ENCODE measurements at regions not wholly inside any gene's neighbourhood (a gene's known extent, or its start where the extent isn't known, plus 50 kb on each side); places are given as distances from the start of the nearest gene placed in this dataset.

GRCh38 chr4:3670521-3671519 is 95.4 kb upstream of the ADRA2C start:
- DNase-seq (ENCODE audit: low read depth, low spot score) = no peak

DNA sequence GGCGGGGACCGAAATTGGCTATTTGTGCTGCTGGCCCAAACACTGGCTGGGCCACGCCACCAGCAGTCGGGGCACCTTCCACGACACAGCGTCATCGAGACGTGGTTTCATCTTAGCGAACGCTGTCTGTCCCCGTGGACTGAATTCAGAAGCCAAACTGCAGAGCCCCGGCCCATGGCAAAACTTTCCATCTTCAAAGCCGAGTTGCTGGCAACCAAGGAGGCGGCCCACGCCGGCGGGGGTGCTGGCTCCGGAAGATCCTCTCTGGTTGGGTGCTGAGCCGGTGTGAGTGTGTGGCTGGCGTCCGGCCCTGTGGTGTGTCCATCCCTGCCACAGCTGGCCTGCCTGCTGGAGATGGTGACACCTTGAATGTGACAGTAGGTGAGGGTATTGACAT is 96.6 kb upstream of the ADRA2C start:
- DNase-seq (ENCODE audit: low read depth, low spot score) = no peak

- no peak for DNase-seq (ENCODE audit: low read depth, low spot score)
Measured at GRCh38 chr4:3668825-3669552, 97.2 kb upstream of the ADRA2C start.

- no peak for DNase-seq (ENCODE audit: low read depth, low spot score)
Measured at GRCh38 chr4:3667258-3667657, 98.9 kb upstream of the ADRA2C start.

DNA sequence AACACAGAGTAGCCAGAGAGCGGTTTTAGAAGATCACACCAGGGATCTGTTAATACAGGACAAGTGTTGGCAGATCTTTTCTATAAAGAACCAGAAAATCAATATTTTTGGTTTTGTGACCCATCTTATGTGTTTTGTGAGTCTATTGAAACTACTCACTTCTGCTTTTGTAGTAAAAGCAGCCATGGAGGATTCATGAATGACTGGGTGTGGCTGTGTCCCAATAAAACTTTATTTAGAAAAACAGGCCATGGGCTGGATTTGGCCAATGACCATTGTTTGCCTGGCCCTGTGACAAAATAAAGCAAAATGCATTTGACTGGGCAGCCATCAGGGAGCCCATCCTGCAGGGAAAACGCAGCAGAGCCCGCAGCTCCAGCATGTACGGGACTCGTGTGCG is 99.9 kb upstream of the ADRA2C start:
- no peak for DNase-seq (ENCODE audit: low read depth, low spot score)

- DNase-seq (ENCODE audit: low read depth, low spot score) = no peak
Measured at GRCh38 chr4:3665360-3665891, 100.8 kb upstream of the ADRA2C start.

GRCh38 chr4:3663791-3664190 is 102.4 kb upstream of the ADRA2C start:
- no peak for DNase-seq (ENCODE audit: low read depth, low spot score)

DNA sequence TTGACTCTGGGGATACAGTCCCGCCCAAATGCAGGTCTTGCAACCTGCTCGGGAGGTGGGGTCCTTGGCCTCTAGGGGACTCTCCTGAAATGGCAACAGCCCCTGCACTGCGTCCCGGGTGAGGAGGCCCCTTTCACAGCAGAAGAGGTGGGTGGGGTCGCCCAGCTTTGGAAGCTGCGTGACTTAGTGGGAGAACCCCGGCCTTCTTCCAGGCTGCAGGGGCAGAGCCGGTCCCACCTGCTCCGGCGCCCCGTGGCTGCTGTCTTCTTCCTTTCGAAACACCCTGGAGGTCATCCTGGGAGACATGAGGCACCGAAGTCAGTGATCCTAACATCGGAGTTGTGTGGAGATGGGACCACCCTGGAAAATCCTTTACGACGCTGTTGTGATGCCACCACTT is 103.7 kb upstream of the ADRA2C start:
- no peak for DNase-seq (ENCODE audit: low read depth, low spot score)

DNA sequence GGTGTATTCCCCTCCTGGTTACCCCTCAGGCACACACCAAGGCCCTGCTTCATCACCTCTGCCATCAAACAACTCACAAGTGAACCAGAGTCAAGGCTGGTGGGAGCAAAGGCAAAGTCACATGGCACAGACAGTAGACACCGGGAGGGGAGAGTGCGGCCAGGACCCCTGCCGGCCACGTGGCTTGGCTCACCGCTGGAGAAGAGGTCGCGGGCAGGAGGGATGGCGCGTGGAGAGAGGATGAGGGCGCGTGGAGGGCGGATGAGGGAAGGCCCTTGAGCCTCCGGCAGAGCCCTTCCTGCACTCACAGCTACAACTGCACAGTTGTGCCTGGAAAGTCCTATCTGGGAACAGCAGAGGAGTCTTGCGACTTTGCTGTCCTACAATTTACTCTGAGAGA is 104.2 kb upstream of the ADRA2C start:
- DNase-seq (ENCODE audit: low read depth, low spot score) = no peak

GRCh38 chr4:3660928-3661515 is 105.2 kb upstream of the ADRA2C start:
- no peak for DNase-seq (ENCODE audit: low read depth, low spot score)

DNA sequence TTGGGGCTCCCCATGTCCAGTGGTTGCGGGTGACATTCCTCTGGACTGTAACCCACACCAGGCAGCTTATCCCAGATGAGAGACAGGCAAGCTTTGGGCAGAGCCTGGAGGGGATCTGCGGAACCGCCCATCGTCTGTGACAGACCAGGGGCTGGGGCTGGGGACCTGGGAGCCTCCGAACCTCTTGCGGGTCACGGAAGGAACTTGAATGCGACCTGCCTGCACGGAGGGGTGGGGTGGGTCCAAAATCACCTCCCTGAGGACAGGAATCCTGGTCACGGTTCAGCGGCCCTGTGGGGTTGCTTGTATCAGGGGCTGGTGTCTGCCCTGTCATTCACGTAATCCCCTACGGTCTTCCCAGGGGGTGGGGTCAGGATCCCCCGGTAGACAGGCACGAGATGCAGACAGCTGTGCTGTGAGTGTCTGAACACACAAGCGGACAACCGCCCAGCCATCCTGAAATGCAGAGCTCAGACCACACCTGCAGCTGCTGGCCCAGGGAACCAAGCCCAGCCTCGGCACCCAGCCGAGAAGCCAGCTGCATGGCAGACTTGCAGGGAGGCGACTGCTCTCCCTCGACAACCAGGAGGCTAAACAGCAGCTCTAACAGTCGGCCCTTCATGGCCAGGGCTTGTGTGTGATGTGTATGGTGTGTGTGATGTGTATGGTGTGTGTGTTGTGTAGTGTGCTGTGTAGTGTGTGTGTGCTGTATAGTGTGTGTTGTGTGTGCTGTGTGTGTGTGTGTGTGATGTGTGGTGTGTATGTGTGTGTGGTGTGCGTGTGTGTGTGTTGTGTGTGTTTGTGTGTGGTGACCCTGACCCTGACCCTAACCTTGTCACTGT is 105.9 kb upstream of the ADRA2C start:
- DNase-seq (ENCODE audit: low read depth, low spot score) = no peak

DNA sequence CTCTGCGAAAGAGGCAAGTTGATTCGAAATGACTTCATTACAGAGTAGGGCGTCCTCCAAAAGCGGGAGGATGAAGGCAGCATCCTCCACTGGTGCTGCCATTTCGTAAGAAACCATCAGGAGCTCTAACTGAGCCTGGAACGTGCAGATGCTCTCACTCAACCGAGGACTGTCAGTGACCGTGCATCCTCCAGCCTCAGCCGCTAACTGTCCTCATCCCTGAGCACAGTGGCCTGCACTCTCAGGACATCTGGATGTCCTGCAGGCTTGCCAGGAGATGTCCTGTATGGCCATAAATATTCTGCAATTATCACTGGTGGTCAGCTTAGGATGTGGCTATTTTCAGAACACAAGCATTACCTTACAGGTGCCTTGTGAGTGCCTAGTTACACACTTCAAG is 107.1 kb upstream of the ADRA2C start:
- DNase-seq (ENCODE audit: low read depth, low spot score) = no peak

DNA sequence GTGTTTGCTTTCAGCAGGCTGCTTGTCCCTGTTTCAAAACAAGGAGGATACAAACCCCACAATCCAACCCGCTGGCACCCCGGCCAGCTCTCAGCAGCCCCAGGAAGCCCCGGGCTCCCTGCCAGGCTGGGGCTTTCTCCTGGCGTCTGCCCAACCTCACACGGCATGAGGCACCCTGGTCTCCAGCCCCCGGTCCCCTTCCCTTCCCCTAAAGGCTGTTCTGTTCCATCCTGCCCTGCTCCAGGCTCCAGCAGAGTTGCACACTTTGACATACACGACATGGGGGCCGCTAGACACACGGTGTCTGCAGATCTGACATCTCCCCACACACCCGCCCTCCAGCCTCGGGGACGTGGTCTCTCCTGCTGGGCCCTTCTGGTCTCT is 107.7 kb upstream of the ADRA2C start:
- no peak for DNase-seq (ENCODE audit: low read depth, low spot score)

DNA sequence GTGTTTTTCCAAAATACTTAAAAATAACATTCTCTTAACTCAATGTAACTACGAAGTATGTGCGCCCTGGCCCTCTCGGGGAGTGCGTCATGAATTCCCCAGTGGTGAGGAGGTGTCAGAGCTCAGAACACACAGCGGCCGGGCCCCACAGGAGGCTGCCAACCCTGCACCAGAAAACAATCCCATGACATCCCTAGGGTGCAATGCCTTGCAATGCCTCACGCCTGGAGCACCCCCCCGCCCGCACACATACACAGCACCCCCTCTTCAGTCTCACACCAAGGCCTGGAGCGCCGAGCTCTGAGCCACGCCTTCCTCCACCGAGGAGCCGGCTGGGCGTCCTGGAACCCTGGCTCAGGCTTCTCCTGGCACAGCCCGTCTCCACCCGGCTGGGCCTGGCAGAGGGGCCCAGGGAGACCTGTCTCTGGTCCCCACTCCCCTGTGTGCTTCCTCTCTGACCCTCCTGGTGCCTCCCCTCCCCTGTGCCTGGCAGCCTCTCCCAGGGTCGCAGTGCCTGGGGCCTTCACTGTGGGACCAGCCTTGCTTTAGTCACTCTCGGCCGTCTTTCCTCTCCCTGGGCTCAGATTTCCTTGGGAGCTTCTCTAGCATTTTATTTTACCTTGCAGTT is 108.2 kb upstream of the ADRA2C start:
- DNase-seq (ENCODE audit: low read depth, low spot score) = no peak

DNA sequence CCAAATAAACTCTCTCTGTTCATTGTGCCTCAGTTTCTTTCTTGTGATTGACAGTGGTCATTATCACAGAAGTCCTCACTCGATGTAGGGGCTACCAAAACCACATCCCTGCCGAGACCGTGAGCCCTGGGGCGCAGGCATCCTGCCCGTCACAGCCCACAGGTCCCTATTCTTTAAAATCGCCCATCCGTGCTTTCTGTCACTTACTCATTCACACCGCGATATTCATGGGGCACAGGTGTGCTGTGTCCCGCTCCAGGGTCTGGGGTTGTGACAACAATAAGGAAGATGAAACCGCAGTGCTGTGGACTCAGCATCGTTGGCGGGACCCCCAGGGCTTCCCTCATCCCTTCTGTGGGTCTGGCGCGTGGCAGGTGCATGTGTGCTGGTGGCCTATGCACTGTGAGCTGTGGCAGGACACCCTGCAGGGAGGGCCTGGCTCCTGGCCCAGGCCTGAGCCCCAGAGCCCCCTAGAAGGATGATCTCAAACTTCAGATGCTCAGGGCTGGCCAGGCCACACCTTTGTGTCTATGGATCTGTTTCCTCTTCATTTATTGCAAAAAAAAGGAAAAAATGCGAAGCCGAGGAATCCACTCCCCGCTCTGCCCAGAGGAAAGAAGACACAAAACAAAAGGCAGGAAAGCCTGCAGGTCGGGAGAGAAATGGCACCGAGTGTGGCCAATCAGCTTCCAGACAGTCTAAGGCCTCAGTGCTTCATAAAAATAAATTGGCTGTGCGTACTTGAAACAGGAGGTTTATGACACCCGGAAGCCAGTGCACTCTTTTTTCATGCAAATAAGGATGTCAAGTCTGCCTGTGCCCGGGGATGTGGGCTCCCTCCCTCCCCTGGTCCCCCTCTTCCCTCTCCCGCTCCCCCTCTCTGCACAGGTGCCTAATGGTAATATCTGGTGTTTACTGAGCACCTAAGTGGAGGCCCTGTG is 109.5 kb upstream of the ADRA2C start:
- no peak for DNase-seq (ENCODE audit: low read depth, low spot score)

- peak; percentile 35 for DNase-seq (ENCODE audit: low read depth, low spot score)
Measured at GRCh38 chr4:3655963-3656362, 110.2 kb upstream of the ADRA2C start.

DNA sequence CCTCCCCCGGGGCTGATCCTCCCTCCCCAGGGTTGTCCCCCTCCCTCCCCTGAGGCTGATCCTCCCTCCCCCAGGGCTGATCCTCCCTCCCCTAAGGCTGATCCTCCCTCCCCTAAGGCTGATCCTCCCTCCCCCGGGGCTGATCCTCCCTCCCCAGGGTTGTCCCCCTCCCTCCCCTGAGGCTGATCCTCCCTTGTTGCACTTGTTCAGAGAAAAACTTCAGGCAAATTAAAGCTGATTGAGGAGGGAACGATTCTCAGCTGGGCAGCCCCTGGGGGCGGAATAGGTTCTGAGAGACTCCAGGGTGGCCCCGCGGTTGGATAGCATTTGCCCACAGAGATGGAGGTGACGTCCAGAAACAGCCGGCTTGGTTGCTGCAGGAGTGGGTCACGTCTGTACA is 110.7 kb upstream of the ADRA2C start:
- no peak for DNase-seq (ENCODE audit: low read depth, low spot score)

DNA sequence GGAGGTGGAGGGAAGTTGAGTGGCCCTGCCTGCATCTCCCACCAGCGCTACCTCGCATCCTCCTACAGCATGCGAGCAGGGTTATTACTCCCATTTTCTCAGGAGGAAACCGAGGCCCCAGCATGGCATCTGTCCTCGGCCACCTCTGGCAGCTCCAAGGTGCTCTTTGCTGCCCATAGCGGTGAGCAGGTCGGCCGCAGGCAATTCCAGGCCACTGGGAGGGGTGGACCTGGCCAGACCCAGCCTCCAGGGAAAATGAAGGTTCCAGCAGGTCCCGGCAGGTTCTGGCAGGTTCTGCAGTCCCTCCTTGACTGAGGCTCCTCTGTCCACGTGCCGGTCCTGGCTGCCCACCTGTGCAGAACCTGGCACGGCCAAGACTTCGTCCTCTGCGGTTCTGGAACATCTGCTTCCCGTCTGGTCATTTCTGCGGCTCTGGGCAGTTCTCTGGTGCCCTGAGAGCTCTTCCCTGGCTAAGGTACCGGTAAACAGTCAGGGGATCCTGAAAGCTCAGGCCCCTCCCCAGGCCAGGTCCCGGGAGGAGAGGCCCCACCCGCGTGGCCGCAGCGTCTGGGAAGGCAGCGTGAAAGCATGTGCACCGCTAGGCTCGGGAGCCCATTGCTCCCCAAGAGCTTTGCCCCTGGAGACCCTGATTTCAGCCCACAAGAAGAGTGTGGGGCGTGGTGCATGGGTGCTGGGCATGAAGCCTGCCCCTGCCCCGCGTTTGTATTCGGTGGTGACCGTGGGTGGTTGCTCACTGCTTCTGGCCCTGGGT is 112.0 kb upstream of the ADRA2C start:
- DNase-seq (ENCODE audit: low read depth, low spot score) = no peak

- no peak for DNase-seq (ENCODE audit: low read depth, low spot score)
Measured at GRCh38 chr4:3652586-3652985, 113.6 kb upstream of the ADRA2C start.
